NCI-H524 (cell line): ENCODE measurements at regions not wholly inside any gene's neighbourhood (a gene's known extent, or its start where the extent isn't known, plus 50 kb on each side); places are given as distances from the start of the nearest gene placed in this dataset.

ENCODE experiments used
- DNase-seq, 2 experiments: peaks; one replicate each; lab custom pipeline; 2025; lab: John Stamatoyannopoulos, UW

DNA sequence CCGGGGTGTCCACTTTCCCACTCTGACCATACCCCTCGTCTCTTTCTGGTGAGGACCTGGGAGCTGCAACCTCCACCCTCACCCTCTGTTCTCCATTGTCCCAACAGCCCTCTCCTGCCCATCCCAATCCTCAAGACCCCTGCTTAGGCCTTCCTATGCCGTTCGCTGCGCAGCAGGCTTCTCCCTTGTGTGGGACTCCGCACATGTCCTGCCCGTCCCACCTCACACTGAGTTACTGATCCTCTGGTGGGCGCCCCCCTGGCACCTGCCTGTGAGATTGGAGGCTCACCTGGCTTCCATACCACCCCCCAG, 119.5 kb upstream of the SNTG2 start:
- no peak for DNase-seq

DNA sequence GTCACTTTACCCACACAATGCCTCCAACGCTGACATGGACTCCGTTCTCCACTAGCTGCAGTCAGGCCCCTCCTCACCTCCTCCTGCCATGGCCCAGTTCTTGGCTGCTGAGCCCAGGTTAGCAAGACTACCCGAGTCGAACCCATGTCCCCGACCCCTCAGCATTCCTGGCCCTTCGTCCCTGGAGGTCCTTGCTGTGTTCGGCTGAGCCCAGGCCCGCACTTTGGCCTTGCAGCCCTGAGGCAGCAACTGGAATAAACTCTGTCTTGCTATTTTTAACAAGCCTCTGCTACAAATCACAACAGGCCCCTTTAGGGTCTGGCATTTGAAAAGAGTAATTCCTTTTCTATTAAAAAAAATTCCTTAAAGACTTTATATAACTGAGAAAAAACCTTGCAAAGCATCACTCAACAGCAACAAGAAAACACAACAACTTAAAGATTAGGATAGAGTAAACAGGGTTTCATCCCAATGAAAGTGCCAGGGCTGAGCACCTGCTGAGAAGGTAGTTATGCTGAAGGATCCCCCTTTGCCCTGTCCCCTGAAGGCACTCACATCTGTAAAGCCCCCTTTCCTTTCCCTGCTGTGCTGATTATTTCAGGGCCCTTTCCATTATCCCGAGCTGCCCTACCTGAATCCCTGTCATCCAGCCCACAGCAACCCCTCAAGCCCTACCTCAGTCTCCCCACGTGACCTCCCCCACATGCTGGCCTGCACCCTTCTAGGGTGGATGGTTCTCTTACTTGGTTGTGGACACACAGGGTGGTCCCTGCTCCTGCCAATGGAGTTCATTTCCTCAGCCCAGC, 120.0 kb upstream of the SNTG2 start:
- DNase-seq = no peak

DNA sequence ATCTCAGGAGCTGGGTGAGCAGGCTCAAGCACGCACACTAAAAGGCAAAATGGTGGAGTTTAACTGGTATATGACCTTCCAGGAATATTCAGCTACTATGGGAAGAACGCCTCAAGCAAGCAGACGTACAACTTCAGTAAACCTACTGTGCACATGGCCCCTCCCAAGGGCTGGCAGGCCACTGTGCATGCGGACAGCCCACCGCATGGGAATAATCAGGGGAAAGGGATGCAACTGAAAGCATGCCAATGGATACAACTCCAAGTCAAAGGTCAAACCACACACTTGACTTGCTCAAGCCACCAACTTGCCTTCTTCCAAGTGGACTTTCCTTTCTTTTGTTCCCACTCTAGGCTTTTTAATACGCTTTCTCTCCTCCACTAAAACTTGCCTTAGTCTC, 121.6 kb upstream of the SNTG2 start:
- no peak for DNase-seq

DNA sequence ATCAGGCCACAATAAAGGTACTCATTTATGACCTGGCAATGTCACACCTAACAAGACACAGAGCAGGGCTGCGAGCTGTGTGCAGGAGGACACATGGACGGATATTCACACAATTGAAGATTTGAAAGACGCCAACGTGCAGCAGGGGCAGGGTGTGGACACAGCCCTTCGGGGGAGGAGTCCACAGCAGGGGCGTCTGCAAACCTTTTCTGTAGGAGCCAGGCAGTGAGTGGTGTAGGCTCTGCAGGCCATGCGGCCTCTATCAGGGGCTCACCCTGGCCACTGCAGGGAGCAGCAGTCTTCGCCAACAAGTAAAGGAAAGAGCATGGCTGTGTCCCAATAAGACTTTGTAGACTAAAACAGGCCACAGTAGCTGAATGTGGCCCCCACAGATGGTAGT, 125.7 kb upstream of the SNTG2 start:
- peak; percentile 78 to 92 for DNase-seq

DNA sequence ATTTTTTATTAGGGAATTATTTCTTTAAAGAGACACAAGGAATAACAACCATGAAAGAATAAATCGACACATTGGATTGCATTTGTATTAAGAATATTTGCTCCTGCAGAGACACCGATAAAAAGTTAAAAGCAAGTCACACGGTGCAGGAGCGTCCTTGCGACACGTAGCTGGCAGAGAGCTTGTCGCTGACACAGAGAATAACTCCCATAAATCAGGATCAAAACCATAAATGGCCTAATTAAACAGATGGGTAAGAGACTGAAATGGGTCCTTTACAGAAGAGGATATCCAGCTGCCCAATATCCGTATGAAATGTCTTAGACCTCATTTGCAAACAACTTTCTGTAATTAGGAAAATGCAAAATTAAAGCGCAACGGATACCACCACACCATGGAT, 126.1 kb upstream of the SNTG2 start:
- DNase-seq = peak; percentile 78 to 92

DNA sequence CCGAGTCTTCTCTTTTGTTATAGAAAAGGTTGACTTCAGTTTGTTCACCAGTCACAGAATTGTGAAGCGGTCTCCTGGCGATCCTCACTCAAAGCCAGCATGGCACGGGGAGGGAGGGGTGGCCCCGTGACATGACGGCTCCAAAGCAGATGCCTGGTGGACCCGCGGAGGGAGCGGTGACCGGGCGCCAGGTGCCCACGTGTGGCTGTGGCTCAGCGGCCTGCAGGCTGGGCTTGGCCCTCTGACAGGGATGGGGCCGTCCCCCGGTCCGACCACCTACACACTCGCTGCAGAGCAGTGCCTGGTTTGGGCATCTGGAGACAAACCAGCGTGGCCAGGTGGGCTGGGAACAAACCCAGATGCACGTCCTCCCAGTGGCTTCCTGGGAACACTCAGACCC, 129.1 kb upstream of the SNTG2 start:
- DNase-seq = no peak

DNA sequence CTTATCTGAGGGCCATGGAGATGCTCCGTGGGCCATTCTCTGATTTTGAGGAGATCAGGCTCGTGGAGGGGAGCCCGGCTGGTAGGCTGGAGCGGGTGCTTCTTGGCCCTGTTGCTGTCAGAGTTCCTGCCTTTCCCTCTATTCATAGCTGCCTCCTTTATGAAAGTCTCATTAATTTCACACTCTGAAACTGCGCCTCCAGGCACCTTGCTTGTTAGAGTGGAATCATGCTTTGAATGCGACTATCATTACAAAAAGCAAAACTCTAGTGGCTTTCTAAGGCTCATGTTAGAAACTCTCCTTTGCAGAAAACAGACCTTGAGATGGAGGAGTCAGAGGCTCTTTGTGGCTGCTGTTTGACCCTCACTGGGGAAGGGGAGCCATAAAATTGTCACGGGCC, 131.0 kb upstream of the SNTG2 start:
- DNase-seq = no peak

DNA sequence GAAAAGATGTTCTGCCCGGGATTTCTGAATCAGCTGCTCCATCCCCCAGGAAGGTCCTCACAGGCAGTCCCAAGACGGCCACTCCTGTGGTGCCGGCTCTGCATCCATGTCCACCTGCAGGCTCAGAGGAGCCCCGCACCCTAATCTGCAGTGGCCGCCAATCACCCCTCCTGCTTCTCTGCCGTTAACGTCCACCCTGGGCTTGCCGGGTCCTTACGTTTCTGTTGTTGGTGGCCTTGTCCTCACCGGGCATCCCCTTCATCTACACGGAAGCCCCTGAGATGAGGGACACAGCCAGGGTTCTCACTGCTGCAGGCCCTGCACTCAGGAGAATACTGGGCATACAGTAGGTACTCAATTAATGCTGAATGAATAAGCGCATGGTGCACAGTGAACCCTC, 131.5 kb upstream of the SNTG2 start:
- DNase-seq = no peak

DNA sequence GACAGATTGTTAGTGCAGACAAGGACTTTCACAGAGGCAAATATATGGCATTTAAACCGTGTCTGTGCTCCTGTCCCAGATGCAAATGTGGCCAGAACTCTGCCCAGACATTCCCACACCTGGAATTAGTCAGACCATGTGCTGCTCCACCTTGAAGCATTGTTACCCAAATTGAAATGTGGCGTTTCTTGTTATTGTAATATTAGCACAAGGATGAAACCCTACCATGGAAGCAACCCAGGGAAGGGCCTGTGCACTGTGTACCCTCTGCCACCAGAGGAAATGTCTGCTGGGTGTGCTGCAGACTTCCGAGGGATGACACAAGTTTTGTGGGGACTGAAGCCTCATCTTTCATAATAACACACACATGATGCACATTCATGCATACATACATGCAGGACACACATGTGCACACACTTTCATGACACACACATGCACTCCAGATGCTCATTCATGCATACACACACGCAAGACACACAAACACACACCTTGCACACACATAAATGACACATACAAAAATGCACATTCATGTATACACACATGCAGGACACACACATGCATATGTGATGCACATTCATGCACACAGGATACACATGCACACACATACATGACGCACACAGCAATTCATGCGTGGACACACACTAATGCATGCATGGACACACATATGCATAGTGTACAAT, 133.2 kb upstream of the SNTG2 start:
- no peak for DNase-seq

DNA sequence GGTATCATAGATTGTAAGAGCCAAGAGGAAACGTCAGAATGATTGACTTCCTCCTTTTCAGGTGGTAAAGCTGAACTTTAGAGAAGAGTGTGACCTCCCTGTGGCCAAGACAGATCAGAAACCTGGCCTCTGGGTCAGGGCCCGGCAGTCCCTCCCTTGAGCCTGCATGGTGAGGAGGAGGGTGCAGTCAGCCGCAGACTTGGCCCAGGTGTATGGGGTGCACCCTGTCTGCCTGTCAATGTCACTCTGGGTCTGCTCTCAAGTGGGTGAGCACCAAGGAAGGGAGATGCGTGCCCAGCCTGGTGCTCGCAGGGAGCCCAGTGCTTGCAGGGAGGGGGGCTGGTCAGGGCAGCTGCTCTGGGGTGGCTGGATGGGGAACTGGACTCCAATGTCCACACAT, 134.4 kb upstream of the SNTG2 start:
- no peak for DNase-seq

DNA sequence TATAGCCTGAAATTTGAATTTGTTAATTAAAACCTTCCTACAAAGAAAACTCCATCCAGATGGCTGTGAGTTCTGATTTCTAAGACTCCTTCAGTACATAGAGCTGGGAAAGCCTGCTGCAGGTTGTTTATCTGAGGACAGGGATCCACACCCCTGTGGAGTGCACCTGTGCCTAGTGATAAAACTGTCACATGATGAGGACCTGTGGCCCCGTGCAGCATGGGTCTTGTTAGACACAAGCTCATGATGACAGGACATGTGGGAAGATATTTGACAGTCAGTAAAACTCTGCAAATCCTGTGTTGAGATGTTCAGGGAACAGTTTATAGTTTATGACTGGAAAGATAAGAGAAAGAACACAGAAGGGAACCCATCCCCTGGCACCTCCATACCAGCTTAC, 133.2 kb upstream of the TMEM18 start:
- DNase-seq = no peak

DNA sequence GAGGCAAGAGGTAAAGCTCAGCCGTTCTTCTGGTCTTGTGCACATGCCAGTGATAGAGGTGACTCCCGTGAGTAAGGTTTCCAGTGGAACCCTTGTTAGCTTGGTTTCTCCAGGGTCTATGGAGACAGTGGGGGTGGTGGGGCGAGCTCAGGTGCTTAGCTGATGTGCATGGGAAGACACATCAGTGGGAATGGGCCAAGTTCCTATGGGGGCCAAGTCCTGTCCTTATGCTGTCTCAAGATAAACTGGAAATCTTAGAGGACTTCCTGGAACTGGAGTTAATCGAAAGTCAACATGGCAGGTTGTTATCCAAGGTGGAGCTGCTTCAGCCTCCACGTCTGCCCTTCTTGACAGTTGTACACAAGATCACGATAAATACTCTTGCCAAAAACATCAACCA, 130.1 kb upstream of the TMEM18 start:
- DNase-seq = no peak

DNA sequence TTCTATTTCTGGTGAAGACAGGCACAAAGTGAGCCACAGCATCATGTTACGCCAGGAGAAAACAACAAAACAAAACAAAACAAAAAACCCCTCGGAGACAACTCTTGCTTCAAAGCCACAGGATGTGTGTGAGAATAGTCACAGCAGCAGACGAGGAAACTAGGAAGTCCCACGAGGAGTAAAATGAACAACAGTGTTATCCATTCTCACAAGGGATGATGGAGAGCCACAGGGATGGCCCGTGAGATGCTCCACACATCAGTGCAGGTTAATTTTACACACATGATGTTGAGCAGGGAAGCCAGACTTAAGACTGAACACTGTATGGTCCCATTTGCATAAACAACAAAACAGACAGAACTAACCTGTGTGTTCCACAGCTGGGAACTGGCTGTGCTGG, 128.5 kb upstream of the TMEM18 start:
- no peak for DNase-seq

DNA sequence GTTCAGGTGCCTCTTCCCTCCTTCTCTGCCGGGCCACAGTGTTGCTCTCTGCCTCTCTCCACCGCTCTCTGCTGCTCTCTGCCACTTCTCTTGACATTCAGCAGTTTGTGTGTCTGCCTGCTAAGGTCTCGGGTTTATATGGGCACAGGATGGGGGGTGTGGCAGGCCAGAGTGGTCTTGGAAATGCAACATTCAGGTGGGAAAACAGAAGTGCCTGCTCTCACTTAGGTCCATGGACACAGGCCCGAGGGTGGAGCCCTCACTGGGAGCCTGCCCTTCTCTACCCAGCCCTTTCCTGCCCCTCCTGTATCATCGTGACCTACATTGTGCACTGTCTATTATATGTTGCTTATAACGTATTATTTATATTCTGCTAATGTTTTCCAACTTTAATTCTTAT, 120.8 kb upstream of the TMEM18 start:
- DNase-seq = no peak

DNA sequence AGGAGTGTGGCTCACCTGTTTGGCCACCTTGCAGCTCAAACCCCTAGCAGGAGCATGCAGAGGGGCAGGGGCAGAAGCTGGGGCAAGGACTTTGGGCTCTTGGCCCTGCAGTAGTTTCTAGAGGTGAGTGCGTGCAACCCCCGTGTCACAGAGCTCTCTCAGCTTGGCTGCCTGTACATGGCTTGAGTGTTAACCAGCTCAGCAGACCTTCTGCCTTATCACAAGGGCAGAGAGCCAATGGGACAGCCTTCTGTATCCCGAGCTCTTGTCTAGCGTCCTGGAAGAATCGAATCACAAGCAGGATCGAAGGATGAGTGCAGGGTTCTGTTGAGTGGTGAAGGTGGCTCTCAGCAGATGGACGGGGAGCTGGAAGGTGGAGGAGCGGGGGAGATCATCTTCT, 120.3 kb upstream of the TMEM18 start:
- DNase-seq = no peak

DNA sequence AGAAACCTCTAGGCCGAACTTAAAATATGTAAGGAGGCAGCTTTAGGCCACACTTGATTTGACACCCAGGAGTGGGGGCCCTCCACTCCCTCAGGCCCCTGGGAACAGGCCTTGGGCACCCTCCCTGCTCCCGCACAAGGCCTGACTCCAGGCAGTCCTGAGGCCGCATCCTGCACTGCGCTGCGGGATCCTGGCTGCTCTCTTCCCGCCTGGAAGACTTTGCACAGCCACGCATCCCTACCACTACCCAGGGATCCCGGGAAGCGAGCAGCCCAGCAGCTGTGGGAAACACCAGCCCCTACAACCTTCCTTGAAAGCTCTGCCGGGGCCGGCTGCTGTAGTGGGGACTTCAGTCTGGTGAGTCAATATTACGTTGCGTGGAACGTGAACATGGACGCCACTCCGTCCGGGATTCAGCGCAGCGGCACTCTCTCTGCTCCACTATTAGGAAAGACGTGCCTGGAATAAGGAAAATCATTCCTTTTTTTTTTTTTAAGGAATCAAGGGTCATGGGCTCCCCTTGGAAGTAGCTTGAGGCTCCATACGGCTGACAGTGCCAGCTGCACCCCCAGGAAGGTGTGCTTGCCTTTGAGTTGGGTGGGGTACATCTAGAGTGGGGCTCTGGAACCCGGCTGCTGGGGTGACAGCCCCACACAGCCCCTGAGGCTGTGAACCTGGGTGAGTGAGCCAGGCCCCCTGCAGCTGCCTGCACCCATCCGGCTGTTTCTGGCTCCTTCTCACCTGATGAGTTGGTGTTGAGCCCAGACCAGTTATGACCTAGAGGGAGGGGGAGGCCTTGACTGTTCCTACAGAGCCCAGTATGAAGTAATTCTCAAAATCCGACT, 119.2 kb upstream of the TMEM18 start:
- DNase-seq = no peak

DNA sequence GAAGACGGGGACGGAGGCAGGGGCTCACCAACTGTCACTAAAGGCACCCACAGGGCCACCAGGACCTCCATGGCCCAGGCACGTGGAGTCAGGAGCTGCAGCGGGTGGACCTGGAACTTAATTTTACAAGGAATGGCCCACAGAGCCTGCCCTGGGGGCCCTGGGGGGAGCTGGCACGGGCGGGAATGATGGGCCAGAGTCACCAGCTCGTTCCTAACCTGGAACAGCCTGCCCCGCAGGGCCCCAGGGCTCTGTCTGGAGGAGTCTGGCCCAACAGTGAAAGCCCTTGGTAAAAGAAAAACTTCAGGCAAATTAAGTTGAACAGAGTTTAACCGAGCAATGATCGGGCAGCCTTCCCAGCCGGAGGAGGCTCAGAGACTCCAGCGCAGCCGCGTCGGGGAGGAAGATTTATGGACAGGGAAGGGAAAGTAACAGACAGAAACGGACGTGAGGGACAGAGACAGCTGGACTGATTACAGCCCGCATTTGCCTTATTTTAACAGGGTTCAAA, 118.4 kb upstream of the TMEM18 start:
- no peak for DNase-seq

DNA sequence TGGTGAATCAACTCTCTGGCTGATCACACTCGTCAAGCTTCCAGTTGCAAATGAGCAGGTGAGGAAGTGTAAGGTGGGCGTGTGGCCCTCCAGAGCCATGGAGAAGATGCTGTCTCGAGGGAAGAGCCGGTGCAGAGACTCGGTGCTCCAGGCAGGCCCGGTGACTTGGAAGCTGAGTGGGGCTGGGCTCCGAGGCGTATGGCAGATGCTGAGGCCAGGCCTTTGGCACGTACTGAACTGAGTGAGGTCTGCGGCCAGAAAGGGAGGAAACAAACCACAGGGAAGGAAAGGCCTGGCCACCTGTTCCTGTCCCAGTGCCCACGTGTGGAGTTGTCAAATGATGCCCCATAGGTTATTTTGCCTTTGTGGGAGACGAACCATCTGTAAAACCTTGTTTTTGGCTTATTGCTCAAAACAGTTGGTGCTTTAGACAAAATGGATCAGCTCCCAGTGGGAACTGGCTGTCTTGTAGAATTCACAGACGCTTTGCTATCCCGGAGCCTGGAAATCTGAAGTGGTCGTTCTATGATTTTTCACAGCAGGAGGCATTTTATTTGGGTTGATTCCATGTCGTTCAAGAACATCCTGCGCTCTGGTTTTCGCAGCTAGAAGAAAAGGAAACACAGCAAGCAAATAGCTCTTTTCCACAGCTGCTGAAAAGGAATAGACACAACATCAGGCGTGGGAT, 117.5 kb upstream of the TMEM18 start:
- DNase-seq = no peak

DNA sequence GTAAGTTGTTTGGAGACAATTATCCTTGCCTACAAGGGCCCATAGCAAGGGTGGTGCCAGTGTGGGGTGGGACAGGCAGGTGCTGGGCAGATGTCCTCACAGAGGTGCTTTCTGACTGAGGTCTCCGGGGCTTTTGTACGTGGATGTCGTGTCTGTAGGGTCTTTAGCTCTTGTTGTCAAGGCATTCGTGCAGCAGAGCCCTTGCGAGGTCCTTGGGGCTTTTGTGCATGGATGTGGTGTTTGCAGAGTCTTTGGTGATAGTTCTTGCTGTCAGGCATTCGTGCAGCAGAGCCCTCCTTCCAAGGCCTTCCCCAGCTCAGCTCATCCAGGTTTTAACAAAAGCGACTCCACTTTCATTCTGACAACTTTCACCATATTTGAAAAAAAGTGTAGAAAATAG, 116.0 kb upstream of the TMEM18 start:
- DNase-seq = no peak

DNA sequence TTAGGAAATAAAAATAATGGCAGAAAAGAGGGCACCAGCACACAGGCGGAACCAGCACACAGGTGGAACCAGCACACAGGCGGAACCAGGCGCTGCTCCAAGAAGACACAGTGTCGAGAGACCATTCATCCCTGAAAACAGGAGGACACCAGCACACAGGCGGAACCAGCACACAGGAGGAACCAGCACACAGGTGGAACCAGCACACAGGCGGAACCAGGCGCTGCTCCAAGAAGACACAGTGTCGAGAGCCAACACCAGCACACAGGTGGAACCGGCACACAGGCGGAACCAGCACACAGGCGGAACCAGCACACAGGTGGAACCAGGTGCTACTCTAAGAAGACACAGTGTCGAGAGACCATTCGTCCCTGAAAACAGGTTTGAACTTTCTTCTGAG, 115.5 kb upstream of the TMEM18 start:
- no peak for DNase-seq

DNA sequence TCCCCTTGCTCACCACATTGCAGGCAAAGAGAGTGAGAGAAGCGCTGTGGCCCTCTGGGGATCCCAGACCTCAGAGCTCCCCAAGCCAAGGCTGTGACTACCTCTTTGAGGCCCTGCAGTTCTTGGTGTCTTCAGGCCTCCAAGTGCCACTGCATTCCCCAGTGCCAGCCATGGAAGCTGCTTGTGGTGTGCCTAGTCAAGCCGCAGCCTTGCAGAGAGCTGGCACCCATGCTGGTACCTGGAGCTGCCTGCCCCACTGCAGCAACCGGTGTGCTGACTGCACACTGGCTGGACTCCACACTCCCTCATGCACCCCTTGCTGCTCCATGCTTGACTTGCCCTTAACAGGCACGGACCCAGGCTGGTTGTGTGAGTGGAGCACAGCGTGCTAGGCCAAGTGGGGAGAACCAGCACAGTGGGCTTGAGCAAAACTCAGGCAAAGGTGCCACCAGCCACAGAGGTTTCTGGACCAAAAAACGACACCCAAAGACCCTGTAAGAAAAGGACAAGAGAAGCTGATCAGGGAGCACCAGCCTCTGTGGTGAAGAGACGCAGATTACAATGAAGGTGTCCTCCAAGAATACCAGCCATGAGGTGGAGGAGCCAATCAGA, 113.5 kb upstream of the TMEM18 start:
- DNase-seq = no peak

DNA sequence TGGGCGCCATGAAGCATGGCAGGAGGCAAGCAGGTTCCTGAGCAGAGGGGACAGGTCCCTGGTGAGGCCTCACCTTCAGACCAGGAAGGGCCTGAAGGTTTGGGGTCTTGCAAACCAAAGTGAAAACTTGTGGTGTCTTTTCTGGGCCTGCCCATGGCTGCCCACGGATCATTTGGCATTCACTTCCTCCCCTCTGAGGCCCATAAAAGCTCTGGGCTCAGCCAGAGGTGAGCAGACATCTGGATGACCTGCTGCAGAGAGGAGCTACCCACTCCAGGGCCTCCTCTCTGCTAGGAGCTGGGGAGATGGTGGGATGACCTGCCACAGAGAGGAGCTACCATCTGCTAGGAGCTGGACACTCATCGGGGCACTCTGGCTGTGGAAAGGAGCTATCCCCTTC, 112.9 kb upstream of the TMEM18 start:
- DNase-seq = no peak
